C4-2B (cell line): ENCODE measurements at regions not wholly inside any gene's neighbourhood (a gene's known extent, or its start where the extent isn't known, plus 50 kb on each side); places are given as distances from the start of the nearest gene placed in this dataset.

Experiments used
- H3K27ac ChIP-seq: fragments of 450-650 bp; 2 replicates; pipeline ENCODE4 v1.5.1; 2017
- ZFX ChIP-seq: fragments of 450-650 bp; IDR thresholded peaks from 2 replicates; pipeline ENCODE4 v1.6.1; 2017
- TF ChIP-seq, protein P1 (sequence below): fragments of 450-650 bp; conservative IDR thresholded peaks from 2 replicates; pipeline ENCODE4 v1.5.1; 2017; ENCODE audit warnings: mild to moderate bottlenecking

- TF ChIP-seq, protein P1, sequence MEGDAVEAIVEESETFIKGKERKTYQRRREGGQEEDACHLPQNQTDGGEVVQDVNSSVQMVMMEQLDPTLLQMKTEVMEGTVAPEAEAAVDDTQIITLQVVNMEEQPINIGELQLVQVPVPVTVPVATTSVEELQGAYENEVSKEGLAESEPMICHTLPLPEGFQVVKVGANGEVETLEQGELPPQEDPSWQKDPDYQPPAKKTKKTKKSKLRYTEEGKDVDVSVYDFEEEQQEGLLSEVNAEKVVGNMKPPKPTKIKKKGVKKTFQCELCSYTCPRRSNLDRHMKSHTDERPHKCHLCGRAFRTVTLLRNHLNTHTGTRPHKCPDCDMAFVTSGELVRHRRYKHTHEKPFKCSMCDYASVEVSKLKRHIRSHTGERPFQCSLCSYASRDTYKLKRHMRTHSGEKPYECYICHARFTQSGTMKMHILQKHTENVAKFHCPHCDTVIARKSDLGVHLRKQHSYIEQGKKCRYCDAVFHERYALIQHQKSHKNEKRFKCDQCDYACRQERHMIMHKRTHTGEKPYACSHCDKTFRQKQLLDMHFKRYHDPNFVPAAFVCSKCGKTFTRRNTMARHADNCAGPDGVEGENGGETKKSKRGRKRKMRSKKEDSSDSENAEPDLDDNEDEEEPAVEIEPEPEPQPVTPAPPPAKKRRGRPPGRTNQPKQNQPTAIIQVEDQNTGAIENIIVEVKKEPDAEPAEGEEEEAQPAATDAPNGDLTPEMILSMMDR: no peak
- no peak for TF ChIP-seq ZFX
These were observed 250.7 kb downstream of the TBC1D4 start for GRCh38 chr13:75231235-75231634.

GRCh38 chr13:75226733-75227435 is 255.1 kb downstream of the TBC1D4 start:
- no peak overlapping the region for H3K27ac ChIP-seq
- no peak for TF ChIP-seq ZFX
- TF ChIP-seq, protein P1: no peak

More at GRCh38 chr13:75231235-75231634, 250.7 kb downstream of the TBC1D4 start:
- no peak overlapping the region for H3K27ac ChIP-seq

- TF ChIP-seq, protein P1: no peak
- TF ChIP-seq ZFX: no peak
- H3K27ac ChIP-seq: no peak overlapping the region
These were observed 255.9 kb downstream of the TBC1D4 start for GRCh38 chr13:75226092-75226491.

- TF ChIP-seq ZFX: no peak
- TF ChIP-seq, protein P1: no peak
- no peak overlapping the region for H3K27ac ChIP-seq
These were observed 256.5 kb downstream of the TBC1D4 start for GRCh38 chr13:75225288-75226032.

DNA sequence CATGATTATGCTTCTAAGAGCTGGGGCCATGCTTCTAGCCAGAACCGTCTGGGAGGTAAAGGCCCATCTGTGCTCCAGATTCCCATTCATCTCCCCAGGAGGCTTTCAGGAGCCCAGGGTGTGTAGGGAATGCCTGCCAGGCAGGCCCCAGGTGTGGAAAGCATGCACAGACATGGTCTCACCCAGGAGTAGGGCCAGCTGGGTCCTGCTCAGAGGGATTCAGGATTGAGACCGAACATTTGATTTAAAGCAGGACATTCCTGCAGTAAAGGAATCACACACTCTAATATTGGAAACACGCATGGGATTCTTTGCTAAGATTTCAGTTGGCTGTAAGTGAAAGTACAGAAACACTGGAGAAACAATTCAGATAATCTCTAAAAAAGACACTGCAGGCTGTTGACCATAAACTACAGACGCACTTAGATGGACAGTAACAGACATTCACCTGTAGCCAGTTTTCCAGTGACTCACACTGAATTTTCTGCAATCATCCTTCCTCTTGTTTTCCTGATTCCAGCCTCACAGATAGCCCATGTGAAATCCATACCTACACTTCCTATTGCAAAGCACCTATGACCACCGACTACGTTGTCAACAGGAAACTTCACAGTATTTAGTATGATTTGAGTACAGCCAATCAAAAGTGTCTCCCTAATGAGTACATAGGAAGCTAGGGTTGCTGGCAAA is 257.8 kb downstream of the TBC1D4 start:
- H3K27ac ChIP-seq: no peak overlapping the region
- TF ChIP-seq ZFX: no peak
- TF ChIP-seq, protein P1: no peak

DNA sequence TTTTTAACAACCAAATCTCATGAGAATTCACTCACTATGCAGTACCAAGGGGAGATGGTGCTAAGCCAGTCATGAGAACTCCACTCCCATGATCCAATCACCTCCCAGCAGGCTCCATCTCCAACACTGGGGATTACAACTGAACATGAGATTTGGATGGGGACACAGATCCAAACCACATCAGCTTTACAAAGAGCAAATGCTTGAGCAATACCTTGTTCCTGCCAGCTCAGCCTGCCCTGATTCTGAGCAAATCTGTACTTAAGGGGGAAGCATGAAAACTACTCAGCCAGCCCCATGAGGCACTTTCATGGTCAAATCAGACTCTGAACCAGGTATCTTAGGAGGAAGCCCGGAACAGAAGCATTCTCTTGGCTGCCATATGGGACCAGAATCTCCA is 259.9 kb downstream of the TBC1D4 start:
- no peak overlapping the region for H3K27ac ChIP-seq
- no peak for TF ChIP-seq ZFX
- TF ChIP-seq, protein P1: no peak

GRCh38 chr13:75220861-75221260 is 261.1 kb downstream of the TBC1D4 start:
- no peak overlapping the region for H3K27ac ChIP-seq
- TF ChIP-seq, protein P1: no peak
- no peak for TF ChIP-seq ZFX
